RWPE2 (cell line): ENCODE measurements at regions not wholly inside any gene's neighbourhood (a gene's known extent, or its start where the extent isn't known, plus 50 kb on each side); places are given as distances from the start of the nearest gene placed in this dataset.

Experiments
- ATAC-seq: fragments of 200-7000 bp; cut with Tn5 transposase; 3 replicates; pipeline ENCODE4 v1.9.1; 2021; ENCODE audit warnings: low read depth
- DNase-seq: peaks from one replicate; pipeline ENCODE4 v3.0.0-alpha.2; 2020; ENCODE audit warnings: low spot score
- H3K27ac ChIP-seq: fragments of 450-650 bp; 2 replicates; pipeline ENCODE4 v1.5.1; 2017; ENCODE audit warnings: mild to moderate bottlenecking; ENCODE audit not compliant: poor library complexity, severe bottlenecking
- H3K27me3 ChIP-seq: fragments of 250-450 bp; sonication (Bioruptor Pico); 2 replicates; pipeline ENCODE4 v1.5.1; 2021; ENCODE audit warnings: mild to moderate bottlenecking, moderate library complexity; ENCODE audit not compliant: insufficient read depth, poor library complexity, severe bottlenecking
- H3K36me3 ChIP-seq: fragments of 250-450 bp; sonication (Bioruptor Pico); 2 replicates; pipeline ENCODE4 v1.5.1; 2020; ENCODE audit warnings: low read depth, mild to moderate bottlenecking, moderate library complexity
- H3K4me1 ChIP-seq: fragments of 250-450 bp; sonication (Bioruptor Pico); 2 replicates; pipeline ENCODE4 v1.5.1; 2021; ENCODE audit warnings: mild to moderate bottlenecking, moderate library complexity; ENCODE audit not compliant: insufficient read depth, poor library complexity, severe bottlenecking
- H3K4me3 ChIP-seq: fragments of 250-450 bp; sonication (Bioruptor Pico); 2 replicates; pipeline ENCODE4 v1.5.1; 2021; ENCODE audit warnings: mild to moderate bottlenecking, moderate library complexity; ENCODE audit not compliant: severe bottlenecking
- H3K9me3 ChIP-seq: fragments of 250-450 bp; sonication (Bioruptor Pico); 2 replicates; pipeline ENCODE4 v1.5.1; 2021; ENCODE audit warnings: mild to moderate bottlenecking, moderate library complexity; ENCODE audit not compliant: severe bottlenecking
- TF ChIP-seq, protein P1 (sequence below): fragments of 450-650 bp; IDR thresholded peaks from one replicate; pipeline ENCODE4 v1.5.1; 2017; ENCODE audit warnings: mild to moderate bottlenecking, moderate library complexity; ENCODE audit not compliant: poor library complexity, severe bottlenecking

GRCh38 chr5:118696076-118696475, 292.3 kb downstream of the DTWD2 start:
- H3K4me3 ChIP-seq: no peak overlapping the region
- H3K27me3 ChIP-seq: no peaks in the 10 kb centered on the region
- H3K36me3 ChIP-seq: no peaks in the 10 kb centered on the region
- TF ChIP-seq, protein P1, sequence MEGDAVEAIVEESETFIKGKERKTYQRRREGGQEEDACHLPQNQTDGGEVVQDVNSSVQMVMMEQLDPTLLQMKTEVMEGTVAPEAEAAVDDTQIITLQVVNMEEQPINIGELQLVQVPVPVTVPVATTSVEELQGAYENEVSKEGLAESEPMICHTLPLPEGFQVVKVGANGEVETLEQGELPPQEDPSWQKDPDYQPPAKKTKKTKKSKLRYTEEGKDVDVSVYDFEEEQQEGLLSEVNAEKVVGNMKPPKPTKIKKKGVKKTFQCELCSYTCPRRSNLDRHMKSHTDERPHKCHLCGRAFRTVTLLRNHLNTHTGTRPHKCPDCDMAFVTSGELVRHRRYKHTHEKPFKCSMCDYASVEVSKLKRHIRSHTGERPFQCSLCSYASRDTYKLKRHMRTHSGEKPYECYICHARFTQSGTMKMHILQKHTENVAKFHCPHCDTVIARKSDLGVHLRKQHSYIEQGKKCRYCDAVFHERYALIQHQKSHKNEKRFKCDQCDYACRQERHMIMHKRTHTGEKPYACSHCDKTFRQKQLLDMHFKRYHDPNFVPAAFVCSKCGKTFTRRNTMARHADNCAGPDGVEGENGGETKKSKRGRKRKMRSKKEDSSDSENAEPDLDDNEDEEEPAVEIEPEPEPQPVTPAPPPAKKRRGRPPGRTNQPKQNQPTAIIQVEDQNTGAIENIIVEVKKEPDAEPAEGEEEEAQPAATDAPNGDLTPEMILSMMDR: no peak
- ATAC-seq (no peak), DNase-seq (no peak)
- no peaks in the 10 kb centered on the region for H3K9me3 ChIP-seq
- H3K27ac ChIP-seq: no peak overlapping the region
- H3K4me1 ChIP-seq: no peaks in the 10 kb centered on the region

- DNase-seq (no peak), ATAC-seq (no peak)
- Histone ChIP-seq H3K27me3 (no peaks in the 10 kb centered on the region), H3K4me1 (no peaks in the 10 kb centered on the region), H3K4me3 (no peak overlapping the region), H3K27ac (no peak overlapping the region), H3K36me3 (no peaks in the 10 kb centered on the region), H3K9me3 (no peaks in the 10 kb centered on the region)
- TF ChIP-seq, protein P1: no peak
These were observed 295.5 kb downstream of the DTWD2 start for GRCh38 chr5:118692811-118693342.

DNA sequence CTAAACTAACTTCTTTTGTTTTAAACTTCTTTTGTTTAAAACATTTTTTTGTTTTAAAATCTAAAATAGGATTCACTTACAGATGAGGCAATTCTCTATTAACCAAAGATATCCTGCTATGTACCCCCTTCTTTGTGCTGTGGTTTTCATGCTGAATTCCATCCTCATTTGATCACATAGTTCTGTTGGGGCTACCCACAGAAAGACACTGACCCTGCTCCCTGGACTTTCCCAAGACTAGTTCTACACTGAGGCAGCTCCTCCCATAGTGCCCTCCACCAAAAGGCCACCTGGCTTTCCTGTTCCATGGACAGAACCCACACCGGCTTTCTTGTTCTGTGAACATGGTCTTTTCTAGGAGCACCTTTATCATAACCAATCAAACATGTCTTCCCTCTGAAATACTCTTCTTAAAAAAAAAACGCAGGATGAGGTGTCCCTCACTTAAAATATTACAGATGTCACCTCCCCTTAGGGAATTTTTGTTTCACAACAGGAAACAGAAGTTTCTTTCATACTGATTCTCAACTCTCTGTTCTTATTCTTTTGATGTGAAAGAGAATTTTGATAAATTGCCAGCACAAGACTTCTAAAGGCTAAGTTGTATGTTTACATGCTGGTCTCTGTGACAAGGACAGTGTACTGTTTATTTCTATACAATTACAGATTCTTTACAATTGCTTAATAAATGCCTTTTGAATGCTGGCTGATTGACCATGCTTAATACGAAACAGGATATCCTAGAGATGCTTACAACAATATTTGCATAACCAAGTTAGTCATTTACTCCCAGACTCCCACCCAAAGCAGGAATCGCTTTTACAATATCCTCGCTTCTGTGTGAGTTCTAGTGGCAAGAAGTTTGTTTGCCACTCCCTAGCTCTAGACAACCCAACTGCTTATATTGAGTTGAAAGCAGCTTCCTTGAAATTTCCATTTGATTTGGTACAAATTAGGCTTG, 300.4 kb downstream of the DTWD2 start:
- H3K9me3 ChIP-seq: no peaks in the 10 kb centered on the region
- no peak overlapping the region for H3K4me3 ChIP-seq
- no peaks in the 10 kb centered on the region for H3K27me3 ChIP-seq
- TF ChIP-seq, protein P1: no peak
- H3K27ac ChIP-seq: no peak overlapping the region
- DNase-seq (no peak), ATAC-seq (no peak)
- H3K36me3 ChIP-seq: no peaks in the 10 kb centered on the region
- no peaks in the 10 kb centered on the region for H3K4me1 ChIP-seq

GRCh38 chr5:118687100-118687499, 301.2 kb downstream of the DTWD2 start:
- H3K4me1 ChIP-seq: no peaks in the 10 kb centered on the region
- H3K27me3 ChIP-seq: no peaks in the 10 kb centered on the region
- TF ChIP-seq, protein P1: no peak
- H3K36me3 ChIP-seq: no peaks in the 10 kb centered on the region
- no peak overlapping the region for H3K4me3 ChIP-seq
- H3K9me3 ChIP-seq: no peaks in the 10 kb centered on the region
- no peak overlapping the region for H3K27ac ChIP-seq
- DNase-seq (no peak), ATAC-seq (no peak)

DNA sequence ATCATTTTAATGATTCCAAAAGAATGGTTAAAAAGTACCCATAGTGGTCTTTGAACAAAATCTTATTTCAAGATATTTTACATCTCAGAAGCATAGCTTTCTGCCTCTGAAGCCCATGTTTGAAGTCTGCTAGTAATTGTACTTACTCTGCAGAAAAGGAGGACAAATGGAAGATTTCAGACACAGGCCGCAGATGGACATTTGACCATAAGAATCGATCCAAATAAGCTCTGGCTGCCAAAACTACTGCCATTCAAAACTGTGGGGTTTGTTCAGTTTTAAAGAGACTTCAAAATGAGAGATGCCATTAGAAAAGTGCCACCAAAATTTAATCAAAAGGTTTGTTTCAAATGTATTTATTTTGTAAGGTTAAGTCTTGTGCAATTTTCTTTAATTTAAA, 306.7 kb downstream of the DTWD2 start:
- ATAC-seq: no peak
- TF ChIP-seq, protein P1: no peak

More for the DNA sequence above, 306.7 kb downstream of the DTWD2 start:
- no peaks in the 10 kb centered on the region for H3K4me1 ChIP-seq
- no peak overlapping the region for H3K27ac ChIP-seq
- H3K9me3 ChIP-seq: no peaks in the 10 kb centered on the region
- H3K36me3 ChIP-seq: no peaks in the 10 kb centered on the region
- no peaks in the 10 kb centered on the region for H3K27me3 ChIP-seq
- no peak for DNase-seq
- H3K4me3 ChIP-seq: no peak overlapping the region
